Nephron (organoid): ENCODE measurements at regions not wholly inside any gene's neighbourhood (a gene's known extent, or its start where the extent isn't known, plus 50 kb on each side); places are given as distances from the start of the nearest gene placed in this dataset.

Experiments
- H3K27ac Mint-ChIP-seq, 3 experiments: 2 replicates each; pipeline ENCODE4 v1.8.0; 2020; ENCODE audit warnings: mixed read lengths in 3 of 3, mild to moderate bottlenecking in 2 of 3, moderate library complexity in 1 of 3
- H3K27me3 Mint-ChIP-seq: 2 replicates; pipeline ENCODE4 v1.8.0; 2021; ENCODE audit warnings: low read depth, mild to moderate bottlenecking, moderate library complexity, mixed read lengths
- H3K36me3 Mint-ChIP-seq: 2 replicates; pipeline ENCODE4 v1.8.0; 2020; ENCODE audit warnings: low read depth, mixed read lengths
- H3K4me1 Mint-ChIP-seq: 2 replicates; pipeline ENCODE4 v1.8.0; 2020; ENCODE audit warnings: mixed read lengths
- H3K4me3 Mint-ChIP-seq, 3 experiments: 2 replicates each; pipeline ENCODE4 v1.8.0; 2020; ENCODE audit warnings: mild to moderate bottlenecking in 3 of 3, mixed read lengths in 3 of 3, moderate library complexity in 2 of 3
- H3K9me3 Mint-ChIP-seq: 2 replicates; pipeline ENCODE4 v1.8.0; 2020; ENCODE audit warnings: mixed read lengths
- TF ChIP-seq, protein P1 (sequence below), 3 experiments: fragments of 200-600 bp; sonication (generic); IDR thresholded peaks; one replicate each; pipeline ENCODE4 v1.5.0; 2021; ENCODE audit warnings: antibody characterized with exemption in 3 of 3; ENCODE audit not compliant: unreplicated experiment in 3 of 3

DNA sequence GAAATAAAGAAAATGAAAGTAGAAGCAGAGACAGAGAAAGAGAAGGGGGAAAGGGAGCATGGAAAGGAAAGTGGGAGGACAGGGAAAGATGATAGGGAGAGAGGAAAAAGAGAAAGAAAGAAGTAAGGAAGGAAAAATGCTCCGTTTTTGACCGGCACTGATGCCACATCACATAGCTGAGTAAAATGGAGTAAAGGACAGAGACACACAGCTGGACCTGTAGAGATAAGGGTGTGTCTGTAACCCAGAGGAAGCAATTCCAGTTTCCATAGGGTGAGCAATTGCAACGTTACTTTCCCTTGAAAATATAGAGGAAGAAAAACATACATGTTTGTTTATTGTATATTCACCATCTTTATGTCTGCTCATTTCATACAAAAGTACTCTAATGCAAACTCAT is 1866.9 kb upstream of the PIK3C3 start:
- TF ChIP-seq, protein P1, sequence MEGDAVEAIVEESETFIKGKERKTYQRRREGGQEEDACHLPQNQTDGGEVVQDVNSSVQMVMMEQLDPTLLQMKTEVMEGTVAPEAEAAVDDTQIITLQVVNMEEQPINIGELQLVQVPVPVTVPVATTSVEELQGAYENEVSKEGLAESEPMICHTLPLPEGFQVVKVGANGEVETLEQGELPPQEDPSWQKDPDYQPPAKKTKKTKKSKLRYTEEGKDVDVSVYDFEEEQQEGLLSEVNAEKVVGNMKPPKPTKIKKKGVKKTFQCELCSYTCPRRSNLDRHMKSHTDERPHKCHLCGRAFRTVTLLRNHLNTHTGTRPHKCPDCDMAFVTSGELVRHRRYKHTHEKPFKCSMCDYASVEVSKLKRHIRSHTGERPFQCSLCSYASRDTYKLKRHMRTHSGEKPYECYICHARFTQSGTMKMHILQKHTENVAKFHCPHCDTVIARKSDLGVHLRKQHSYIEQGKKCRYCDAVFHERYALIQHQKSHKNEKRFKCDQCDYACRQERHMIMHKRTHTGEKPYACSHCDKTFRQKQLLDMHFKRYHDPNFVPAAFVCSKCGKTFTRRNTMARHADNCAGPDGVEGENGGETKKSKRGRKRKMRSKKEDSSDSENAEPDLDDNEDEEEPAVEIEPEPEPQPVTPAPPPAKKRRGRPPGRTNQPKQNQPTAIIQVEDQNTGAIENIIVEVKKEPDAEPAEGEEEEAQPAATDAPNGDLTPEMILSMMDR (IDR thresholded peaks at IDR 0.05; ENCODE audit: unreplicated experiment in 3 of 3), result no peak
- peak overlapping the region; percentile 61 to 80 (median 77) for H3K27ac Mint-ChIP-seq
- peaks cover 11% of the 10 kb centered on the region for H3K4me1 Mint-ChIP-seq
- H3K4me3 Mint-ChIP-seq, result peak overlapping the region; percentile 22 to 72 (median 31)
- peaks cover 3% of the 10 kb centered on the region for H3K9me3 Mint-ChIP-seq
- H3K27me3 Mint-ChIP-seq, result no peaks in the 10 kb centered on the region
- H3K36me3 Mint-ChIP-seq, result no peaks in the 10 kb centered on the region

DNA sequence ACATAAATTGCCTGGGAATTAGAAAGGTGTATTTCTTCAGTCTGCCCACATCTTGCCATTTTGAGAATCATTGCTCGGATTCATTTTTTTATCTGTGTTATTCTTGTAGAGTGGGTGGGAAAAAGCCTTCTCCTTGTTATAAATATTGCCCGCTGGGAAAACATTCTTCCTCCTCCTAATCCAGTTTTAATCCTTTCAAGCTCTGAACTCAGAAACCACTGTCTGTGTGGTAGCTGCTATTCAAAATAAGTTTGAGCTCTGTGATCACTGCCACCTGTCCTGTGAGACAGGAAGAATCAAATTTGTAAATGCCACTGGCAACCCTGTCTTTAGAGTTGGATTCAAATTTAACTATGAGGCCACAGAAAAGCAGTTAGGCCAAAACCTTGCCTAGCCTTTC is 1875.2 kb upstream of the PIK3C3 start:
- no peak overlapping the region for H3K4me3 Mint-ChIP-seq
- peak overlapping the region in 1 of 3 experiments; percentile 50 for H3K27ac Mint-ChIP-seq
- peaks cover 16% of the 10 kb centered on the region for H3K4me1 Mint-ChIP-seq
- H3K9me3 Mint-ChIP-seq, result no peaks in the 10 kb centered on the region
- peaks cover 4% of the 10 kb centered on the region for H3K27me3 Mint-ChIP-seq
- TF ChIP-seq, protein P1 (IDR thresholded peaks at IDR 0.05; ENCODE audit: unreplicated experiment in 3 of 3), result no peak
- H3K36me3 Mint-ChIP-seq, result no peaks in the 10 kb centered on the region

DNA sequence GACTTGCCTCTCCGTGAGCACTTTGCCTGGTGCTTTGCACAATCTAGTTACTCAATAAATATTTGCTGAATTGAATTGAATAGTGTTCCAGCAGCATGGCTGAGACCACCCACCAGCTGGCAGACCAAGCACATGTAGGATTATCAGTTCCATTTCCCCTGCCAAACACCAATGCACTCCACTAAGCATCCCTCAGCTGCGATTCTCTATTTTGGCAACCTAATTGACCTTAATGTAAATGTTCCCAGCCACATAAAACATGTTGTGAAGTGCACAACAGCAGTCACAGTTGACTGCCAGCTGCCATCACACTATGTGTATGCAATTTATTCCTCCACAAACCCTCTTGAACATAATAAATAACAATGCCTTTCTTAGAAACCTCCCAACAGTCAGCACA is 1879.4 kb upstream of the PIK3C3 start:
- H3K9me3 Mint-ChIP-seq, result peaks cover 3% of the 10 kb centered on the region

DNA sequence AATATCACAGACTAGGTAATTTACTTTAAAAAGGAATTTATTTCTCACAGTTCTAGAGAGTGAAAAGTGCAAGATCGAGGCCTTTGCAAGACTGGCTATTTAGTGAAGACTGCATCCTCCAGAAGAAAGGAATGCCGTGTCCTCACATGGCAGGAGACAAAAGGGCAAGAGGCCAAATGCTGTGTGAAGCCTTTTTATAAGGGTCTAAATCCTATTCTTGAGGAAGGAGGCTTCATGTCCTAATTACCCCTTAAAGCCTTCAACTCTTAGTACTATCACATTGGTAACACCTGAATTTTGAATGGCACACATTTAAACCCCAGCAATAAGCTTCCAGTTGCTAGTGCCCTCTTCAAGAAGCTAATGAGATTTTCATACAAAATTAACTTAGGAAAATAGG is 1882.3 kb upstream of the PIK3C3 start:
- Mint-ChIP-seq H3K9me3 (peaks cover 3% of the 10 kb centered on the region), H3K4me1 (peaks cover 8% of the 10 kb centered on the region), H3K36me3 (no peaks in the 10 kb centered on the region), H3K4me3 (no peak overlapping the region), H3K27ac (no peak overlapping the region), H3K27me3 (peaks cover 4% of the 10 kb centered on the region)
- TF ChIP-seq, protein P1 (IDR thresholded peaks at IDR 0.05; ENCODE audit: unreplicated experiment in 3 of 3), result no peak

More for the DNA sequence above, 1879.4 kb upstream of the PIK3C3 start:
- no peak overlapping the region for H3K4me3 Mint-ChIP-seq
- TF ChIP-seq, protein P1 (IDR thresholded peaks at IDR 0.05; ENCODE audit: unreplicated experiment in 3 of 3), result no peak
- H3K27me3 Mint-ChIP-seq, result peaks cover 4% of the 10 kb centered on the region
- no peak overlapping the region for H3K27ac Mint-ChIP-seq
- H3K4me1 Mint-ChIP-seq, result peaks cover 16% of the 10 kb centered on the region
- no peaks in the 10 kb centered on the region for H3K36me3 Mint-ChIP-seq

DNA sequence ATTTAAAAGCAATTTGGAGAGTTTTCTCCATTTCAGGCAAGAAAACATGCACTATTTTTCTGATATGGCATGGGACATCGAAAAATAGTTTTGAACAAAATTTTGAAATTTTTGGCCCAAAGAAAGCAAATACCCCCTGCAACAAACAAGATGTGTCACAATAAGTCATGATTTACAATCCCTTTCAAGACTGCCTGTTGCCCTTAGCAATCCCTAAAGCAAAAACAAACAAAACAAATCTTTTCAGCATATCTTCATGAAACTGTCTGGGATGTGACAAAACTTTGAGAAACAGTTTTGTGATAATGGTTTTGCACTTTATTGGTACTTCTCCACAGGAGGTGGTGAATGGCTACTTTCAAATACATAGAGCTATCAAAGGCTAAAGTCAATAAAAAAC is 1888.7 kb upstream of the PIK3C3 start:
- TF ChIP-seq, protein P1 (IDR thresholded peaks at IDR 0.05; ENCODE audit: unreplicated experiment in 3 of 3), result no peak
- H3K27ac Mint-ChIP-seq, result no peak overlapping the region
- no peak overlapping the region for H3K4me3 Mint-ChIP-seq
- peaks cover 3% of the 10 kb centered on the region for H3K9me3 Mint-ChIP-seq
- H3K27me3 Mint-ChIP-seq, result no peaks in the 10 kb centered on the region
- no peaks in the 10 kb centered on the region for H3K36me3 Mint-ChIP-seq
- H3K4me1 Mint-ChIP-seq, result peaks cover 6% of the 10 kb centered on the region

DNA sequence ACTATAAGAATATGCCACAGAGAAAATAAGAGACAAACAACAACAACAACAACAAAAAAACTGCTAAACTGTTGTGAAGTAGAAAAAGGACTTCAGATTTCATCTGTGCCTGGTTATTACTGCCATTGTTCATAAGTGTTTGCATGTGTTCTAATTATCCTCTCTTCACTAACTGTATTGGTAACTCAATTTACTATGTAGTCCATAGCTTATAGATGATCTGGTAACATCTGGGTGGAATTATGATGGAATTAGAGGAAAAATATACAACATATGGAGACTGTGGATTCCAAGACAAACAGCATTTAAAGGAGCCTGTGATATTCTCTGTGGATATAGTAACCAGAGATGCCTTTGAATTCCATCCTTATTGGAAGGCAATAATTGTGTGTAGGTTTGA is 1891.5 kb upstream of the PIK3C3 start:
- Mint-ChIP-seq H3K27me3 (no peaks in the 10 kb centered on the region), H3K9me3 (no peaks in the 10 kb centered on the region), H3K4me1 (peaks cover 6% of the 10 kb centered on the region), H3K4me3 (no peak overlapping the region), H3K27ac (no peak overlapping the region), H3K36me3 (no peaks in the 10 kb centered on the region)
- TF ChIP-seq, protein P1 (IDR thresholded peaks at IDR 0.05; ENCODE audit: unreplicated experiment in 3 of 3), result no peak
